A549 (cell line): ENCODE measurements at regions not wholly inside any gene's neighbourhood (a gene's known extent, or its start where the extent isn't known, plus 50 kb on each side); places are given as distances from the start of the nearest gene placed in this dataset.

ENCODE experiments used
- ATAC-seq, 2 experiments: fragments of 200-7000 bp in 1 of 2; fragments of >200 bp in 1 of 2; cut with Nextera tagmentation in 1 of 2; cut with Tn5 transposase in 1 of 2; 3 replicates each; pipeline versions ENCODE4 v1.8.0 to v1.9.1; 2018 to 2020; ENCODE audit warnings: mild to moderate bottlenecking in 1 of 2, moderate library complexity in 1 of 2
- CTCF ChIA-PET: fragments of 300-600 bp; sonication (Branson Sonifier 250); formaldehyde crosslinking; extraction: SDS; loops from one replicate; lab custom pipeline; 2021; ENCODE audit warnings: antibody characterized with exemption, inconsistent platforms; lab: Yijun Ruan, JAX
- POLR2A ChIA-PET: fragments of 350-600 bp; formaldehyde crosslinking; extraction: SDS; loops from one replicate; lab custom pipeline; 2021; ENCODE audit warnings: antibody characterized with exemption, inconsistent platforms; lab: Yijun Ruan, JAX
- DNase-seq, 2 experiments: peaks; one replicate each; pipeline versions ENCODE4 v3.0.0 to v3.0.0-alpha.2; 2011 to 2016; ENCODE audit warnings: low read depth in 1 of 2, low spot score in 1 of 2
- FAIRE-seq: peaks from 2 replicates; lab custom pipeline; 2011; peaks lifted over from hg19 to GRCh38; lab: Jason Lieb, UNC
- H3K27ac ChIP-seq, 2 experiments: fragments of >200 bp; sonication (Bioruptor Twin); formaldehyde crosslinking; 3 replicates each; pipeline ENCODE4 v1.5.1; 2016 to 2017
- H3K4me1 ChIP-seq: fragments of >200 bp; sonication (Bioruptor Twin); formaldehyde crosslinking; 3 replicates; pipeline ENCODE4 v1.6.1; 2016
- H3K4me2 ChIP-seq: fragments of >200 bp; sonication (Bioruptor Twin); formaldehyde crosslinking; 3 replicates; pipeline ENCODE4 v1.6.1; 2016
- H3K4me3 ChIP-seq: fragments of >200 bp; sonication (Bioruptor Twin); formaldehyde crosslinking; 3 replicates; pipeline ENCODE4 v1.5.1; 2016
- H3K9me3 ChIP-seq: fragments of >200 bp; sonication (Bioruptor Twin); formaldehyde crosslinking; 3 replicates; pipeline ENCODE4 v1.6.1; 2016
- ATOH8 ChIP-seq: fragments of 250-450 bp; sonication (Bioruptor Pico); IDR thresholded peaks from 2 replicates; pipeline ENCODE4 v1.5.0; 2020; ENCODE audit warnings: low read depth, mild to moderate bottlenecking, moderate library complexity
- BCL3 ChIP-seq: fragments of >200 bp; sonication (Bioruptor Twin); formaldehyde crosslinking; IDR thresholded peaks from 3 replicates; pipeline ENCODE4 v1.6.1; 2016
- BHLHE40 ChIP-seq: IDR thresholded peaks from 2 replicates; pipeline ENCODE4 v1.6.1; 2012; ENCODE audit warnings: low read depth, low read length, inconsistent platforms
- CBX2 ChIP-seq: fragments of 200-600 bp; sonication (generic); IDR thresholded peaks from 2 replicates; pipeline ENCODE4 v1.6.1; 2016; ENCODE audit warnings: low read depth, mild to moderate bottlenecking, borderline replicate concordance
- CBX8 ChIP-seq: fragments of 200-600 bp; sonication (generic); IDR thresholded peaks from 2 replicates; pipeline ENCODE4 v1.6.1; 2016
- CEBPB ChIP-seq, 2 experiments: fragments of >200 bp in 1 of 2; sonication (Bioruptor Twin) in 1 of 2; formaldehyde crosslinking in 1 of 2; IDR thresholded peaks; 2 replicates each; pipeline ENCODE4 v1.6.1; 2012 to 2016
- CHD2 ChIP-seq: fragments of 150-350 bp; IDR thresholded peaks from 2 replicates; pipeline ENCODE4 v1.6.1; 2014; ENCODE audit warnings: low read length; ENCODE audit not compliant: partially characterized antibody
- CTCF ChIP-seq: fragments of >200 bp; sonication (Bioruptor Twin); formaldehyde crosslinking; IDR thresholded peaks from 3 replicates; pipeline ENCODE4 v1.5.1; 2016
- EHF ChIP-seq: fragments of 250-450 bp; sonication (Bioruptor Pico); IDR thresholded peaks from 2 replicates; pipeline ENCODE4 v1.5.0; 2020; ENCODE audit warnings: mild to moderate bottlenecking
- ESRRA ChIP-seq: fragments of 150-350 bp; IDR thresholded peaks from 2 replicates; pipeline ENCODE4 v1.6.1; 2014; ENCODE audit warnings: mild to moderate bottlenecking, low read length, borderline replicate concordance
- HEYL ChIP-seq: fragments of 250-450 bp; sonication (Bioruptor Pico); IDR thresholded peaks from 2 replicates; pipeline ENCODE4 v1.8.0; 2021; ENCODE audit warnings: mild to moderate bottlenecking, moderate library complexity
- KDM5A ChIP-seq: fragments of 200-600 bp; sonication (generic); IDR thresholded peaks from 2 replicates; pipeline ENCODE4 v1.6.1; 2016; ENCODE audit warnings: antibody characterized with exemption, mild to moderate bottlenecking
- MAX ChIP-seq: IDR thresholded peaks from 2 replicates; pipeline ENCODE4 v1.6.1; 2012
- NPAS2 ChIP-seq: fragments of 250-450 bp; sonication (Bioruptor Pico); IDR thresholded peaks from 2 replicates; pipeline ENCODE4 v1.8.0; 2022; ENCODE audit warnings: mild to moderate bottlenecking, moderate library complexity, borderline replicate concordance
- PBX3 ChIP-seq: IDR thresholded peaks from 2 replicates; pipeline ENCODE4 v1.6.1; 2012
- RARB ChIP-seq: fragments of 250-450 bp; sonication (Bioruptor Pico); IDR thresholded peaks from 2 replicates; pipeline ENCODE4 v1.8.0; 2021; ENCODE audit warnings: mild to moderate bottlenecking, moderate library complexity
- REST ChIP-seq: fragments of 200-600 bp; sonication (generic); IDR thresholded peaks from 2 replicates; pipeline ENCODE4 v1.6.1; 2016; ENCODE audit warnings: antibody characterized with exemption, mild to moderate bottlenecking, moderate library complexity
- RFX5 ChIP-seq: fragments of 450-650 bp; IDR thresholded peaks from 2 replicates; pipeline ENCODE4 v1.7.1; 2014; ENCODE audit warnings: antibody characterized with exemption, mild to moderate bottlenecking, moderate library complexity
- RNF2 ChIP-seq: fragments of 200-600 bp; sonication (generic); IDR thresholded peaks from 2 replicates; pipeline ENCODE4 v1.6.1; 2016; ENCODE audit warnings: low read depth, mild to moderate bottlenecking, antibody characterized with exemption, moderate library complexity, borderline replicate concordance
- SMC3 ChIP-seq: fragments of >200 bp; sonication (Bioruptor Twin); formaldehyde crosslinking; IDR thresholded peaks from 3 replicates; pipeline ENCODE4 v1.6.1; 2018; ENCODE audit warnings: inconsistent platforms
- SREBF2 ChIP-seq: fragments of 450-650 bp; IDR thresholded peaks from 2 replicates; pipeline ENCODE4 v1.6.1; 2014; ENCODE audit warnings: mild to moderate bottlenecking, moderate library complexity
- ZC3H11A ChIP-seq: fragments of 450-650 bp; IDR thresholded peaks from 2 replicates; pipeline ENCODE4 v1.6.1; 2014; ENCODE audit warnings: antibody characterized with exemption, mild to moderate bottlenecking
- ZFP36 ChIP-seq: fragments of 450-650 bp; IDR thresholded peaks from 2 replicates; pipeline ENCODE4 v1.6.1; 2014; ENCODE audit warnings: borderline replicate concordance; ENCODE audit not compliant: partially characterized antibody
- ZSCAN20 ChIP-seq: fragments of 250-450 bp; sonication (Bioruptor Pico); IDR thresholded peaks from 2 replicates; pipeline ENCODE4 v1.8.0; 2022; ENCODE audit warnings: mild to moderate bottlenecking, moderate library complexity
- WGBS: methylation state at CpG from one replicate; pipeline ENCODE4 v1.1.6; 2017; ENCODE audit errors: missing lambda C conversion rate; 5-methylcytosine and 5-hydroxymethylcytosine counted together

GRCh38 chr21:38954588-38955004 lies 148.9 kb downstream of the ETS2 start:
- FAIRE-seq (no peak), ATAC-seq (no peak), DNase-seq (no peak)
- no peak overlapping the region for H3K4me2 ChIP-seq
- no peak overlapping the region for H3K4me3 ChIP-seq
- no peak overlapping the region; a peak in 1 of 6 replicates for H3K27ac ChIP-seq
- ChIA-PET POLR2A (no interaction called here), CTCF (no interaction called here)
- no peak for TF ChIP-seq RARB (CRISPR knock-in tag)
- TF ChIP-seq CTCF: no peak
- no peak for TF ChIP-seq KDM5A
- no peak for TF ChIP-seq PBX3
- no peak for TF ChIP-seq NPAS2 (CRISPR knock-in tag)
- no peak for TF ChIP-seq BHLHE40
- no peak for TF ChIP-seq MAX
- no peak for TF ChIP-seq ATOH8 (CRISPR knock-in tag)
- WGBS: 69% methylated on average over 3 of the region's 3 CpGs
- peaks cover 42% of the 10 kb centered on the region for H3K4me1 ChIP-seq
- H3K9me3 ChIP-seq: peaks cover 4% of the 10 kb centered on the region; the same call in 1 of the 3 replicates

- CTCF ChIA-PET: no interaction called here
- WGBS: 72% methylated on average over 5 of the region's 5 CpGs
- H3K27ac ChIP-seq: no peak overlapping the region
- no peak overlapping the region for H3K4me3 ChIP-seq
- TF ChIP-seq ESRRA (no peak), ZFP36 (no peak), ZC3H11A (no peak), SREBF2 (no peak), CEBPB (IDR thresholded peaks at IDR 0.05) (no peak), PBX3 (no peak), REST (no peak), BHLHE40 (no peak), HEYL (CRISPR knock-in tag) (no peak), ZSCAN20 (CRISPR knock-in tag) (no peak), CBX8 (no peak), ATOH8 (CRISPR knock-in tag) (no peak), CHD2 (no peak), SMC3 (no peak), EHF (CRISPR knock-in tag) (no peak), RNF2 (no peak), CBX2 (no peak), BCL3 (no peak), RFX5 (no peak)
- TF ChIP-seq, all 56 proteins: peak for 0
- H3K4me1 ChIP-seq: peaks cover 32% of the 10 kb centered on the region
- H3K9me3 ChIP-seq: peaks cover 4% of the 10 kb centered on the region; the same call in 1 of the 3 replicates
- POLR2A ChIA-PET: no interaction called here
- ATAC-seq: no peak
- FAIRE-seq: no peak
- H3K4me2 ChIP-seq: no peak overlapping the region
- no peak for DNase-seq
These were observed 147.8 kb downstream of the ETS2 start for GRCh38 chr21:38953516-38953915.
